NT2/D1 (cell line): ENCODE measurements at regions not wholly inside any gene's neighbourhood (a gene's known extent, or its start where the extent isn't known, plus 50 kb on each side); places are given as distances from the start of the nearest gene placed in this dataset.

Source experiments
- SUZ12 ChIP-seq: IDR thresholded peaks from 2 replicates; pipeline ENCODE4 v1.6.1; 2011; ENCODE audit not compliant: insufficient read length, insufficient read depth; ENCODE audit errors: extremely low read depth
- YY1 ChIP-seq: IDR thresholded peaks from 2 replicates; pipeline ENCODE4 v1.6.1; 2011; ENCODE audit not compliant: insufficient read length, insufficient read depth
- ZNF274 ChIP-seq: IDR thresholded peaks from 2 replicates; pipeline ENCODE4 v1.6.1; 2011; ENCODE audit warnings: mild to moderate bottlenecking, low read depth, low read length

GRCh38 chr5:152083231-152083630 lies 158.6 kb upstream of the GLRA1 start:
- no peak for TF ChIP-seq SUZ12
- TF ChIP-seq ZNF274, result no peak
- TF ChIP-seq YY1, result no peak
